Endothelial cell of umbilical vein (primary cell): ENCODE measurements at regions not wholly inside any gene's neighbourhood (a gene's known extent, or its start where the extent isn't known, plus 50 kb on each side); places are given as distances from the start of the nearest gene placed in this dataset.

Experiments used
- EZH2 ChIP-seq: IDR thresholded peaks from 2 replicates; pipeline ENCODE4 v1.6.1; 2012; ENCODE audit warnings: borderline replicate concordance, low read depth, mild to moderate bottlenecking, moderate library complexity, low read length, inconsistent platforms; ENCODE audit not compliant: severe bottlenecking
- FOS ChIP-seq: IDR thresholded peaks from 2 replicates; pipeline ENCODE4 v1.6.1; 2011; ENCODE audit warnings: mild to moderate bottlenecking, low read length, moderate library complexity, borderline replicate concordance; ENCODE audit not compliant: insufficient read depth
- GATA2 ChIP-seq: IDR thresholded peaks from 2 replicates; pipeline ENCODE4 v1.7.0; 2011; ENCODE audit warnings: low read depth, mild to moderate bottlenecking, moderate library complexity, mixed read lengths, low read length; ENCODE audit not compliant: insufficient read length, insufficient read depth
- JUN ChIP-seq: IDR thresholded peaks from 2 replicates; pipeline ENCODE4 v1.6.1; 2011; ENCODE audit warnings: borderline replicate concordance, low read depth; ENCODE audit not compliant: insufficient read length, insufficient read depth
- MYC ChIP-seq: IDR thresholded peaks from one replicate; pipeline ENCODE4 v1.6.1; 2011; ENCODE audit warnings: mild to moderate bottlenecking, low read depth, low read length
- POLR2A ChIP-seq: IDR thresholded peaks from 2 replicates; pipeline ENCODE4 v1.6.1; 2012; ENCODE audit warnings: low read depth, mild to moderate bottlenecking, control low read depth, low read length
- POLR2AphosphoS5 ChIP-seq: IDR thresholded peaks from 2 replicates; pipeline ENCODE4 v1.6.1; 2012; ENCODE audit warnings: low read depth, mild to moderate bottlenecking, control low read depth, low read length, moderate library complexity; ENCODE audit not compliant: insufficient read depth
- TF ChIP-seq, protein P1 (sequence below), 2 donors: IDR thresholded peaks; 1 replicate in 1 of 2; 2 replicates in 1 of 2; pipeline ENCODE4 v1.5.1; 2011; ENCODE audit warnings: low read length in 2 of 2, mild to moderate bottlenecking in 2 of 2, moderate library complexity in 2 of 2, control low read depth in 1 of 2, inconsistent platforms in 1 of 2, low read depth in 1 of 2; ENCODE audit not compliant: insufficient read depth in 1 of 2; ENCODE audit errors: extremely low read depth in 1 of 2
- TF ChIP-seq, protein P2 (sequence below): IDR thresholded peaks from 2 replicates; pipeline ENCODE4 v1.6.1; 2011; ENCODE audit not compliant: insufficient read depth, insufficient read length

DNA sequence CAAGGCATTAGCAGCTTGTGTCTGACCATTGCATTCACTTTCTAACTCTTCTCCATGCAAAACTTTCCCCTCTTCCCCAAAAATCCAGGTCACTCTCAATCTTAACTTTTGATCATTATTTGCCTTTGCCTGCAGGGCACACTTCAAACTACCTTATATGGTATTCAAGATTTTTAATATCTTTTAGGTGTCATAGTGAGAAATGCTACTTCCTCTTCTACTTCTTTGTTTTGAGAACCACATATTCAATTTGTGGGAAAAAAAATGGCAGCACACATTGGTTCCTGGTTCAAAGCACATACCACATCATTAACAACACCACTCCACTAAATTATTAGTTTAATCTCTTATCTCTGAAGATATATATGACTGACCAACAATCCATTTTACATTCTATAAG lies 1267.0 kb upstream of the CITED2 start:
- TF ChIP-seq, protein P1, sequence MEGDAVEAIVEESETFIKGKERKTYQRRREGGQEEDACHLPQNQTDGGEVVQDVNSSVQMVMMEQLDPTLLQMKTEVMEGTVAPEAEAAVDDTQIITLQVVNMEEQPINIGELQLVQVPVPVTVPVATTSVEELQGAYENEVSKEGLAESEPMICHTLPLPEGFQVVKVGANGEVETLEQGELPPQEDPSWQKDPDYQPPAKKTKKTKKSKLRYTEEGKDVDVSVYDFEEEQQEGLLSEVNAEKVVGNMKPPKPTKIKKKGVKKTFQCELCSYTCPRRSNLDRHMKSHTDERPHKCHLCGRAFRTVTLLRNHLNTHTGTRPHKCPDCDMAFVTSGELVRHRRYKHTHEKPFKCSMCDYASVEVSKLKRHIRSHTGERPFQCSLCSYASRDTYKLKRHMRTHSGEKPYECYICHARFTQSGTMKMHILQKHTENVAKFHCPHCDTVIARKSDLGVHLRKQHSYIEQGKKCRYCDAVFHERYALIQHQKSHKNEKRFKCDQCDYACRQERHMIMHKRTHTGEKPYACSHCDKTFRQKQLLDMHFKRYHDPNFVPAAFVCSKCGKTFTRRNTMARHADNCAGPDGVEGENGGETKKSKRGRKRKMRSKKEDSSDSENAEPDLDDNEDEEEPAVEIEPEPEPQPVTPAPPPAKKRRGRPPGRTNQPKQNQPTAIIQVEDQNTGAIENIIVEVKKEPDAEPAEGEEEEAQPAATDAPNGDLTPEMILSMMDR (IDR thresholded peaks at IDR 0.05; ENCODE audit: extremely low read depth in 1 of 2, insufficient read depth in 1 of 2, low read depth in 1 of 2, low read length in 2 of 2) = no peak
- TF ChIP-seq MYC = no peak
- TF ChIP-seq POLR2A = no peak
- TF ChIP-seq EZH2 = no peak
- no peak for TF ChIP-seq POLR2AphosphoS5
- no peak for TF ChIP-seq GATA2
- no peak for TF ChIP-seq JUN
- TF ChIP-seq, protein P2, sequence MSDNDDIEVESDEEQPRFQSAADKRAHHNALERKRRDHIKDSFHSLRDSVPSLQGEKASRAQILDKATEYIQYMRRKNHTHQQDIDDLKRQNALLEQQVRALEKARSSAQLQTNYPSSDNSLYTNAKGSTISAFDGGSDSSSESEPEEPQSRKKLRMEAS = no peak
- TF ChIP-seq FOS = no peak
